ENCODE measurements at regions not wholly inside any gene's neighbourhood (a gene's known extent, or its start where the extent isn't known, plus 50 kb on each side); places are given as distances from the start of the nearest gene placed in this dataset.
"Not testable (repeated sequence)": the region's sequence is repeated elsewhere in the genome, so short reads cannot be mapped to it uniquely, and the experiment has no call there.

- intact Hi-C loops (cut with DNase I) = no loop called here
- DNase-seq = no peak
Measured at GRCh38 chr4:96955226-96955625, 1115.3 kb downstream of the PDHA2 start.

GRCh38 chr4:96955691-96956090 is 1115.8 kb downstream of the PDHA2 start:
- intact Hi-C loops (cut with DNase I) = no loop called here

GRCh38 chr4:96969455-96969854 is 1129.6 kb downstream of the PDHA2 start:
- DNase-seq = no peak
- intact Hi-C loops (cut with DNase I) = no loop called here

More at GRCh38 chr4:96955691-96956090, 1115.8 kb downstream of the PDHA2 start:
- DNase-seq = no peak

GRCh38 chr4:96972920-96973319 is 1133.0 kb downstream of the PDHA2 start:
- intact Hi-C loops (cut with DNase I) = no loop called here
- no peak for DNase-seq

- intact Hi-C loops (cut with DNase I) = no loop called here
Measured at GRCh38 chr4:96974295-96974694, 1134.4 kb downstream of the PDHA2 start.

GRCh38 chr4:96983830-96984229 is 1143.9 kb downstream of the PDHA2 start:
- intact Hi-C loops (cut with DNase I) = no loop called here
- no peak for DNase-seq

More at GRCh38 chr4:96974295-96974694, 1134.4 kb downstream of the PDHA2 start:
- no peak for DNase-seq

- intact Hi-C loops (cut with DNase I) = no loop called here
- no peak for DNase-seq
Measured at GRCh38 chr4:96986816-96987215, 1146.9 kb downstream of the PDHA2 start.

GRCh38 chr4:96991083-96991482 is 1151.2 kb downstream of the PDHA2 start:
- intact Hi-C loops (cut with DNase I) = no loop called here
- no peak for DNase-seq

- no peak for DNase-seq
Measured at GRCh38 chr4:96992443-96992842, 1150.8 kb downstream of the STPG2 start.

GRCh38 chr4:96993560-96993959 is 1149.7 kb downstream of the STPG2 start:
- intact Hi-C loops (cut with DNase I) = no loop called here
- peak in 1 of 42 donors; percentile 1 for DNase-seq

More at GRCh38 chr4:96992443-96992842, 1150.8 kb downstream of the STPG2 start:
- intact Hi-C loops (cut with DNase I) = no loop called here

GRCh38 chr4:97003715-97004114 is 1139.6 kb downstream of the STPG2 start:
- intact Hi-C loops (cut with DNase I) = no loop called here
- no peak for DNase-seq

- DNase-seq = no peak
- intact Hi-C loops (cut with DNase I) = no loop called here
Measured at GRCh38 chr4:97013309-97013708, 1130.0 kb downstream of the STPG2 start.

- intact Hi-C loops (cut with DNase I) = no loop called here
- no peak for DNase-seq
Measured at GRCh38 chr4:97013711-97014110, 1129.6 kb downstream of the STPG2 start.

- intact Hi-C loops (cut with DNase I) = no loop called here
- no peak for DNase-seq
Measured at GRCh38 chr4:97015301-97015700, 1128.0 kb downstream of the STPG2 start.

GRCh38 chr4:97016186-97016907 is 1126.9 kb downstream of the STPG2 start:
- intact Hi-C loops (cut with DNase I) = no loop called here
- DNase-seq = no peak

GRCh38 chr4:97027728-97028410 is 1115.4 kb downstream of the STPG2 start:
- intact Hi-C loops (cut with DNase I) = no loop called here
- DNase-seq = no peak

GRCh38 chr4:97028785-97029184 is 1114.5 kb downstream of the STPG2 start:
- intact Hi-C loops (cut with DNase I) = no loop called here
- no peak for DNase-seq

GRCh38 chr4:97037411-97038145 is 1105.7 kb downstream of the STPG2 start:
- intact Hi-C loops (cut with DNase I); DNase-seq: not testable (repeated sequence)

GRCh38 chr4:97038146-97038516 is 1105.1 kb downstream of the STPG2 start:
- intact Hi-C loops (cut with DNase I) = no loop called here
- no peak for DNase-seq

GRCh38 chr4:97072666-97073065 is 1070.6 kb downstream of the STPG2 start:
- DNase-seq = no peak
- intact Hi-C loops (cut with DNase I) = no loop called here
